ENCODE measurements at regions not wholly inside any gene's neighbourhood (a gene's known extent, or its start where the extent isn't known, plus 50 kb on each side); places are given as distances from the start of the nearest gene placed in this dataset.

DNA sequence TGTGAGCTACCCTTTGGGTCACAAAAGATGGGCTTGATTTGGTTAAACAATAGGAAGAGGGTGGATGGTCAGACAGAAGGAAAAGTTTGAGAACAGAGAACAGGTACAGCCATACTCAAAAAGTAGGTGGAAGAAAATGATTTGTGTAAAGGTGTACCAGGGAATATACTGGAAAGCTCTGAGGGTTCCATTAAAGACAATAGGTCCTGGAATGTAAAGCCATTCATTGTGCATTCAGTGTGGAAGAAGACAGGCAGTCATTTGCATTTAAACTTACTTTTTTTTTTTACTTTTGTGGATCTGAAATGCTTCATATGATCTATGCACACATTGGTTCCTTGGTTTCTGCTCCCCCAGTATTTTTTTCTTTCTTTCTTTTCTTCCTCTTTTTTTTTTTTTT lies 581.4 kb upstream of the PIK3C3 start:
- Histone ChIP-seq H3K9me2 (ENCODE audit: low read depth, low read length) (no peaks in the 10 kb centered on the region), H2AFZ (ENCODE audit: low read length) (no peak overlapping the region), H3K9me3 (ENCODE audit: low read length) (no peaks in the 10 kb centered on the region), H3K4me3 (ENCODE audit: low read depth, low read length, poor library complexity, severe bottlenecking) (no peak overlapping the region), H3K27me3 (ENCODE audit: insufficient read depth, low read length) (no peaks in the 10 kb centered on the region), H3K79me2 (ENCODE audit: insufficient read depth, low read length) (no peaks in the 10 kb centered on the region), H3K4me1 (ENCODE audit: insufficient read depth, low read length, severe bottlenecking) (no peaks in the 10 kb centered on the region), H3K36me3 (ENCODE audit: insufficient read depth, low read length) (no peaks in the 10 kb centered on the region), H3F3A (ENCODE audit: insufficient read depth, low read length) (no peaks in the 10 kb centered on the region), H3K27ac (ENCODE audit: low read depth, low read length, poor library complexity, severe bottlenecking) (no peak overlapping the region), H3K4me2 (ENCODE audit: low read length) (no peak overlapping the region), H4K20me1 (ENCODE audit: insufficient read depth, low read length) (no peaks in the 10 kb centered on the region), H3K9ac (ENCODE audit: low read length) (no peak overlapping the region)
- no peak for TF ChIP-seq EZH2 (IDR thresholded peaks at IDR 0.05; ENCODE audit: borderline replicate concordance, low read length)
- TF ChIP-seq, protein P1, sequence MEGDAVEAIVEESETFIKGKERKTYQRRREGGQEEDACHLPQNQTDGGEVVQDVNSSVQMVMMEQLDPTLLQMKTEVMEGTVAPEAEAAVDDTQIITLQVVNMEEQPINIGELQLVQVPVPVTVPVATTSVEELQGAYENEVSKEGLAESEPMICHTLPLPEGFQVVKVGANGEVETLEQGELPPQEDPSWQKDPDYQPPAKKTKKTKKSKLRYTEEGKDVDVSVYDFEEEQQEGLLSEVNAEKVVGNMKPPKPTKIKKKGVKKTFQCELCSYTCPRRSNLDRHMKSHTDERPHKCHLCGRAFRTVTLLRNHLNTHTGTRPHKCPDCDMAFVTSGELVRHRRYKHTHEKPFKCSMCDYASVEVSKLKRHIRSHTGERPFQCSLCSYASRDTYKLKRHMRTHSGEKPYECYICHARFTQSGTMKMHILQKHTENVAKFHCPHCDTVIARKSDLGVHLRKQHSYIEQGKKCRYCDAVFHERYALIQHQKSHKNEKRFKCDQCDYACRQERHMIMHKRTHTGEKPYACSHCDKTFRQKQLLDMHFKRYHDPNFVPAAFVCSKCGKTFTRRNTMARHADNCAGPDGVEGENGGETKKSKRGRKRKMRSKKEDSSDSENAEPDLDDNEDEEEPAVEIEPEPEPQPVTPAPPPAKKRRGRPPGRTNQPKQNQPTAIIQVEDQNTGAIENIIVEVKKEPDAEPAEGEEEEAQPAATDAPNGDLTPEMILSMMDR (IDR thresholded peaks at IDR 0.05; ENCODE audit: low read length): no peak

DNA sequence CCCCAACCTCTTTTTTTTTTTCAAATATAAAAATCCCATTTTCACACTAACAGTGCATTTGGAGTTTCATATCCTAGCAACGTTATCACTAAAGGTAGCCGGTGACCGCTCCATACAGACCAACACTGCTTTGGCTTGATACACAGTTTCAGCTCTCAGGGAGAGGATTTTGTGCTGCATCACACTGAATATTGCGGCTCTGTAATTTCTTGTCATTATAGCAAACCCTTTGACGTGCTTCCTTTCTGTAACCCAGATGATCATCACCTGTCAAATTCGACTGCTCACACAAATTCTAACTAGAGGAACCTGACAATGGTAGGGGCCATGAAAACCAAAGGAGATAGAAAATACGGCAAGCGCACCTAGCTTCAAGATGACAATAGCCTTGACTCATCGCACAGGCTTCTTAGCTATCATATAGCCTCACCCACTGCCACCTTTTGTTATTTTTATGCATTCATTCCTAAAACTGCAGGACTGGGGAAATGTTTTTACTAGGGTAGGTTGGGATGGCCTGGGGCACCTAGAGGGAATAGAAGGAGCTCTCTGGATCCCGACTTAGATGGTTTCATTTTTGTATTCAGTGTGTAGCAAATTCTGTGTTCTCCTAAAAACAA lies 582.9 kb upstream of the PIK3C3 start:
- H3K4me2 ChIP-seq (ENCODE audit: low read length): no peak overlapping the region
- H3K36me3 ChIP-seq (ENCODE audit: insufficient read depth, low read length): no peaks in the 10 kb centered on the region
- no peak overlapping the region for H3K9ac ChIP-seq (ENCODE audit: low read length)

DNA sequence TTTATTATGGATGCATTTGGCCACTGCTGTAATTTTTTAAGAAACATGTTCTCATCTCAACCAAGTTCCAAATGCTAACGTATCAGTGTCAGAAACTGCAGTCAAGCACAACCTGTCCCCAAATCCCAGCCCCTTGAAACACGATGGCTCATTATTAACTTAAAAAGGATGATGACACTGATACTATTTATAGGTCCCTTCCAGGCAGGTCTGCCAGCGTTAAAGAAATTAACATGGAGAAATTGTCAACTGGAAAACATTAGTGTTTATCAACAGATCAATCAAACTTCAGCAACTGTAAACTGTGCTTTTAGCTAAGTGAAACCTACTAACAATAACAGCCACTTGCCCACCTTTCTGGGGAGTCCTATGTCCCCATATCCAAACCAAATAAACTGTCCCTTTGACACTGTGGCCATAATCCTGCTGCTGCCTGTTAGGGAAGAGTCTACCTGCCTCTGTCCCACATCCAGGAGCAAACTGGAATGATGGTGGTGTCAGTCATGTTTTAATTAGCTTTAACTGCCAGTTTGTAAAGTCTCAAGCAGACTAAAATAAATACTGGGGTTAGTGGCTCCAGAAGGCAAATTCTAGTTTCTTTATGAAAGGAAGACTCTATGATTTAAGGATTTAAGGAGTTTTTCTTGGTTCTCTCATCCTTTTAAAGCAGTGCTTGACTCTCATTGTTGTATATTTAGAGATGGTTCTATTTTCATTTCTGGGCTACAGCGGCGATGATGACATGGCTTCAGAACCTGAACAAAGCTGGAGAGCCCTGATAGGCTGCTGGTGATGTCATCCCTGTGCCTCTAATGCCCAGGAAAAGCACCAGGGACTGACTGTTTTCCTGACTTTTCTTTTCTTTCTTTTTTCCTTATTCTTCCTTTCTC lies 583.6 kb upstream of the PIK3C3 start:
- no peaks in the 10 kb centered on the region for H3K9me2 ChIP-seq (ENCODE audit: low read depth, low read length)
- H3K9ac ChIP-seq (ENCODE audit: low read length): no peak overlapping the region
- no peaks in the 10 kb centered on the region for H3K36me3 ChIP-seq (ENCODE audit: insufficient read depth, low read length)
- no peaks in the 10 kb centered on the region for H3K79me2 ChIP-seq (ENCODE audit: insufficient read depth, low read length)
- no peaks in the 10 kb centered on the region for H3F3A ChIP-seq (ENCODE audit: insufficient read depth, low read length)
- H4K20me1 ChIP-seq (ENCODE audit: insufficient read depth, low read length): no peaks in the 10 kb centered on the region
- H3K4me2 ChIP-seq (ENCODE audit: low read length): no peak overlapping the region
- H2AFZ ChIP-seq (ENCODE audit: low read length): no peak overlapping the region
- H3K27me3 ChIP-seq (ENCODE audit: insufficient read depth, low read length): no peaks in the 10 kb centered on the region
- no peak overlapping the region for H3K4me3 ChIP-seq (ENCODE audit: low read depth, low read length, poor library complexity, severe bottlenecking)
- no peak for TF ChIP-seq EZH2 (IDR thresholded peaks at IDR 0.05; ENCODE audit: borderline replicate concordance, low read length)
- TF ChIP-seq, protein P1 (IDR thresholded peaks at IDR 0.05; ENCODE audit: low read length): no peak
- no peak overlapping the region for H3K27ac ChIP-seq (ENCODE audit: low read depth, low read length, poor library complexity, severe bottlenecking)
- no peaks in the 10 kb centered on the region for H3K9me3 ChIP-seq (ENCODE audit: low read length)
- H3K4me1 ChIP-seq (ENCODE audit: insufficient read depth, low read length, severe bottlenecking): no peaks in the 10 kb centered on the region

More for the DNA sequence above, 582.9 kb upstream of the PIK3C3 start:
- Histone ChIP-seq H3K4me1 (ENCODE audit: insufficient read depth, low read length, severe bottlenecking) (no peaks in the 10 kb centered on the region), H3K4me3 (ENCODE audit: low read depth, low read length, poor library complexity, severe bottlenecking) (no peak overlapping the region), H2AFZ (ENCODE audit: low read length) (no peak overlapping the region), H4K20me1 (ENCODE audit: insufficient read depth, low read length) (no peaks in the 10 kb centered on the region), H3K27me3 (ENCODE audit: insufficient read depth, low read length) (no peaks in the 10 kb centered on the region), H3K27ac (ENCODE audit: low read depth, low read length, poor library complexity, severe bottlenecking) (no peak overlapping the region), H3K79me2 (ENCODE audit: insufficient read depth, low read length) (no peaks in the 10 kb centered on the region), H3K9me2 (ENCODE audit: low read depth, low read length) (no peaks in the 10 kb centered on the region), H3F3A (ENCODE audit: insufficient read depth, low read length) (no peaks in the 10 kb centered on the region), H3K9me3 (ENCODE audit: low read length) (no peaks in the 10 kb centered on the region)
- TF ChIP-seq, protein P1 (IDR thresholded peaks at IDR 0.05; ENCODE audit: low read length): no peak
- no peak for TF ChIP-seq EZH2 (IDR thresholded peaks at IDR 0.05; ENCODE audit: borderline replicate concordance, low read length)
